Hematopoietic multipotent progenitor cell treated with erythropoietin and hydrocortisone succinate and interleukin-3 and kit ligand, for 15 days (in vitro differentiated cells): ENCODE measurements at regions not wholly inside any gene's neighbourhood (a gene's known extent, or its start where the extent isn't known, plus 50 kb on each side); places are given as distances from the start of the nearest gene placed in this dataset.
"Not testable (repeated sequence)": the region's sequence is repeated elsewhere in the genome, so short reads cannot be mapped to it uniquely, and the experiment has no call there.

ENCODE experiments used
- DNase-seq: peaks from one replicate; pipeline ENCODE4 v3.0.0-alpha.2; 2015; ENCODE audit warnings: low spot score

- no peak for DNase-seq
These were observed 201.7 kb upstream of the ADAMTS3 start for GRCh38 chr4:72770708-72771107.

GRCh38 chr4:72768364-72768763, 199.3 kb upstream of the ADAMTS3 start:
- DNase-seq: no peak

- DNase-seq: no peak
These were observed 198.7 kb upstream of the ADAMTS3 start for GRCh38 chr4:72767618-72768302.

GRCh38 chr4:72765788-72766187, 196.8 kb upstream of the ADAMTS3 start:
- not testable (repeated sequence) for DNase-seq

- DNase-seq: no peak
These were observed 192.5 kb upstream of the ADAMTS3 start for GRCh38 chr4:72761368-72762038.

- DNase-seq: not testable (repeated sequence)
These were observed 184.4 kb upstream of the ADAMTS3 start for GRCh38 chr4:72753414-72753813.

- DNase-seq: no peak
These were observed 175.2 kb upstream of the ADAMTS3 start for GRCh38 chr4:72744103-72744725.

GRCh38 chr4:72743078-72743477, 174.1 kb upstream of the ADAMTS3 start:
- no peak for DNase-seq

GRCh38 chr4:72715299-72715698, 146.3 kb upstream of the ADAMTS3 start:
- DNase-seq: no peak

- no peak for DNase-seq
These were observed 145.7 kb upstream of the ADAMTS3 start for GRCh38 chr4:72714482-72715279.

- no peak for DNase-seq
These were observed 144.0 kb upstream of the ADAMTS3 start for GRCh38 chr4:72712997-72713396.

GRCh38 chr4:72709475-72709874, 140.5 kb upstream of the ADAMTS3 start:
- DNase-seq: no peak

- no peak for DNase-seq
These were observed 137.7 kb upstream of the ADAMTS3 start for GRCh38 chr4:72706684-72707083.

GRCh38 chr4:72704925-72705640, 136.1 kb upstream of the ADAMTS3 start:
- not testable (repeated sequence) for DNase-seq

GRCh38 chr4:72702948-72703347, 133.9 kb upstream of the ADAMTS3 start:
- DNase-seq: no peak

- DNase-seq: peak; percentile 58
These were observed 133.2 kb upstream of the ADAMTS3 start for GRCh38 chr4:72701987-72702819.

GRCh38 chr4:72690771-72691170, 121.8 kb upstream of the ADAMTS3 start:
- no peak for DNase-seq

GRCh38 chr4:72689923-72690322, 120.9 kb upstream of the ADAMTS3 start:
- no peak for DNase-seq

- not testable (repeated sequence) for DNase-seq
These were observed 117.4 kb upstream of the ADAMTS3 start for GRCh38 chr4:72686390-72686789.

- no peak for DNase-seq
These were observed 110.6 kb upstream of the ADAMTS3 start for GRCh38 chr4:72679666-72680065.

GRCh38 chr4:72677886-72678285, 108.9 kb upstream of the ADAMTS3 start:
- DNase-seq: no peak
